ENCODE measurements at regions not wholly inside any gene's neighbourhood (a gene's known extent, or its start where the extent isn't known, plus 50 kb on each side); places are given as distances from the start of the nearest gene placed in this dataset.
"Not testable (repeated sequence)": the region's sequence is repeated elsewhere in the genome, so short reads cannot be mapped to it uniquely, and the experiment has no call there.

GRCh38 chr7:116340943-116341907, 130.9 kb downstream of the TES start:
- no peak for DNase-seq (ENCODE audit: low read depth in 2 of 2)

GRCh38 chr7:116342125-116342524, 131.8 kb downstream of the TES start:
- DNase-seq (ENCODE audit: low read depth in 2 of 2), result no peak

- DNase-seq (ENCODE audit: low read depth in 2 of 2), result no peak
Observed at GRCh38 chr7:116347151-116347832, 137.0 kb downstream of the TES start.

DNA sequence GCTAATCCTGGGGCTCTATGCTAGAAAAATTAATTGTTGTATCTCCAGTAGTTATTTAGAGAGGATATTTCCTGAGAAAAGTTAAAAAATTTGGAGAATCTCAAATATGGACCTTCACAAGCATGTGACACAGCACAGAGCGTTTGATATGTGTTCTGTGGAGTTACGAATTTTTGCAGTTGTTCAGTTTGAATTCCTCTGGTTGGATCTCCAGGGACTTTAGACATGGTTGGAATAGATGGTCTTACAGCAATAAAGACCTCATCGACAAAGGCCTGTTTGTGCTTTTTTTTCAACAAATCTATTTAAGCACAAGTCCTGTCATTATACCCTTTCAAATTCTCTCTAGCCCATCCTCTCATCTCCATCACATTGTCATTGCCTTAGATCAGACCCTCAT, 138.0 kb downstream of the TES start:
- DNase-seq (ENCODE audit: low read depth in 2 of 2), result no peak

DNA sequence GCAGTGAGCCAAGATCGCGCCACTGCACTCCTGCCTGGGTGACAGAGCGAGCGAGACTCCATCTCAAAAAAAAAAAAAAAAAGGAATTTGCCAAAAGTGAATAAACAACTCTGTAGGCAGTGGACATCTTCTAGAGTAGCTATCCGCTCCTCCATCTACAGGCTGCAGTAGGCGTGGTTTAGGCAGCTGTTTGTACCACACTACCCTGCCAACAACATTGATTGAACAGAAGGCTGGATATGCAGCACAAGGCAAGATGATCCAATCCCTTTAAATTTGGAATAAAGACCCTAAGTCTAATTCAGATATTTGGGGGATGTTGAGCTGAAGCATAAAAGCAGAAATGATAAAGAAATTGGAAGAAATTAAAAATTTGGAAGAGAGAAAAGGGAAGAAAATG, 141.6 kb downstream of the TES start:
- no peak for DNase-seq (ENCODE audit: low read depth in 2 of 2)

DNA sequence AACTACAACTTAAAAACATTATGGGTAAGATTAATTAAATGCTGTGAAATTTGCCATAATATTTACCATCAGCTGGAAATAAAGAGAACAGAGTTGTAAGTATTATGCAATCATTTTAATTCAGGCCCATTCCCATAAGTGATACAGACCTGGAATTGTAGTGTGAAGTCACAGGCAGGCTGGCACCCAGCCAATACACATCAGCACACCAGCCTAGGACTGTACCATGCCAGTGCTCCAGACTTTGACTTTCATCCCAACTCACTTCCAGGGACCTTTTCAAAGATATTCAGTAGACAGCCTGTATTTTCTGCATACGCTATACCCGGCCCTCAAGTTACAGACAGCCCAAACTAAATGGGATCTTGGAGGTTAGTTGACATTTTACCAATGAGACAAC, 143.3 kb downstream of the TES start:
- DNase-seq (ENCODE audit: low read depth in 2 of 2), result no peak

- DNase-seq (ENCODE audit: low read depth in 2 of 2), result no peak
Observed at GRCh38 chr7:116354171-116354545, 143.8 kb downstream of the TES start.

- no peak for DNase-seq (ENCODE audit: low read depth in 2 of 2)
Observed at GRCh38 chr7:116354546-116355423, 144.4 kb downstream of the TES start.

DNA sequence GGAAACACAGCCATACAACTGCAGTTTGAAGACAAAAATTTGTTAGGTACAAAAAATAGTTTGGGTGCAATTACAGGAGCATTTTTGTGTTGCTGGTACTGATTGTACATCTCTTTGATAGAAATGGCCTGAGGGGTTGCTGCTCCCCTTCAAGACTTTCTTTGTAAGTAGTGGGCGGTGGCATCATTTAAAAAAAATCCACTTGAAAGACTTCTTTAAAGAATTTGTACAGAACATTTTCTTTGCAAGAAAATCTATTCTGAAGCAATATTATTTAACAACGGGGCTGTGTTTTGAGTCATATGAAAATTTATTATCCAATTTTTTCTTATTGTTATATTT, 144.1 kb upstream of the CAV2 start:
- DNase-seq (ENCODE audit: low read depth in 2 of 2), result no peak

DNA sequence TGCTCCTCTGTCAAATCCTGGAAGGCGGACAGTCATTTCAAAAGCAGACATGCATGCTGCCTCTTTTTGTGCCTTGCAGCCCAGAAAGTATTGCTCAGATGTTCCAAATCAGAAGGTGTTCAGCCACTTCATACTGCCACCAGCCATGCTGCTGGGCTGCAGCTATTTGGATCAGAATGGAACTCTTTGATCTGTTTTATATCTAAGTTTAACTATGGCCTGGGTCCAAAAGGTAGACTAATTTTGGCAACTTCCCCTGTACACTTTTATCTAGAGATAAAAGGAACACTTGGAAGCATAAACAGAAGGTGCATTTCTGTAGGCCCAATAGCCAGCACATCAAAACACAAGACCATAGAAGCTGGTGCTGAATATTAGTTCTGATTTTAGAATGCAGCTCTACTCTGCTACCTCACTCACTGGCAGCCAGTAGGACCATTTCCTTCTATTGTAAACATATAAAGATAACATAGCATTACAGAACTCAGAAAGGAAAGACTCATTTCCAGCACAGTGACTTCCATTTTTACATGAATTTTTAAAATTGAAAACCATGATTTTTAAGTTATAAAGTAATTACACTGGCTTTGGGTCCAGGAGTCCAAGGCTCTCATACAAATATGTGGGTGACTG, 143.1 kb upstream of the CAV2 start:
- no peak for DNase-seq (ENCODE audit: low read depth in 2 of 2)

DNA sequence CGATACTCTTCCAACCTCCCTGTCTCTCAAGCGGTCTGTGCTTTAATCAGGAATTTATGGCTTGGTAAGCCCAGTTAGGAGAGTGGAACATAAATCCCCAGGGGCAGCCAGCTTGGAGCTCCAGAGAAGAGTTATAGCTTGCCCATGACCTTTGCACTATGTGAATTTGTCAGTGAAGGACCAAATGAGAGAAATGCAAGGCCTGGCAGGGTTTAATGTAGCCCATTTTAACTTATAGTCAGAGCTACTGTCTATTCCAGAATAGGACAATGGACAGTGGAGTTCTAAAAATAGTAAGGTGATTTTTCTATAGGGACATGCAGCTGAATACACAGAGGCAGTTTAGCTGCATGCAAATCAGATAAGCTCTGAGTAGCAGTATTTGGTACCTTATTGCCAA, 142.6 kb upstream of the CAV2 start:
- no peak for DNase-seq (ENCODE audit: low read depth in 2 of 2)

DNA sequence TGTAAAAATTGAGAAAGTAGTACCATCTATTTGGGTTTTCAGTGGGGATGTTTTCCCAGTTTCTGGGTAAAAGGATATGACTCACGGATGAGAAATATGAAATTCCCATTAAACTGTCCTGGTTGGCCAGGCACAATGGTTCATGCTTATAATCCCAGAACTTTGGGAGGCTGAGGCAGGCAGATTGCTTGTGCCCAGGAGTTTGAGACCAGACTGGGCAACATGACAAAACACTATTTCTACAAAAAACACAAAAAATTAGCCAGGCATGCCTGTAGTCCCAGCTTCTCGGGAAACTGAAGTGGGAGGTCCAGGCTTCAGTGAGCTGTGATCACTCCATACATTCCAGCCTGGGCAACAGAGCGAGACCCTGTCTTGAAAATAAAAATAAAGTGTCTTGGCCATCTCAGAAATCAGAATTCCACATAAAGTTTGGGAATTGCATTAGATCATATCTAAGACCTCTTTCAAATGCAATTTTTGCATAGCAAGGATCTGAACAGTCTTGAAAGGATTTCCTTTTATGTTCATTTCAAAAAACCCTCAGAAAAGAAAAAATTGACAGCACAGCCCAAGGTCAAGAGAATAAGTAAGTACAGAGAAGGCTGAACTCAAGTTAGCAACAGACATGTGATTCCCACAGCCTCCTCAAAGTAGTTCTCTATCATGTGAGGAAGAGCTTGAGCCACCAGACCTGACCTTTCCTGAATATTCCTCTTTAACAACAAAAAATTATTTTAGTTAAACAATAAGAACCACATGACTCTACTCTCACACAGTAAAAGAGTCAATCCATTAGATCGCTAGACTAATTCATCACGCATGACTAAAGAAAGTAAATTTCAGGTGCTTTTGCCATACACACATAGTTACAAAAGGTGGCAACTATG, 141.5 kb upstream of the CAV2 start:
- DNase-seq (ENCODE audit: low read depth in 2 of 2), result no peak

DNA sequence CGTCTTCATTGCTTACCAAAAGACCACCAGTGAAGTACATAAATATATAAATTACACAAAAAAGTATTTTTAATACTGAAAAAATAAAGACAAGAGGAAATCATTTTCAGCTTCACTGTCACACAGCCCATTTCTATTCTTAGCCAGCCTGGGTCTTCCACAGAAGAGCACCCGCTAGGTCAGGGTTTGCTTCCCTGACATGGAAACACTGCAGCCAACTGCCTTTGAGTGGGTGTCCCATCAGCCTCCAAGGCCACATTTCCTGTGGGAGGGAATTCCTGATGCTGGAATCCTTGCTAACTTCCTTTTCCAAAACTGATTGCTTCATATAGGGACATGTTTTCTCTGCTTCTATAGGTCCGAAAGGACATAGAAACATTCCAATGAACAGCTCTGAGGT, 137.8 kb upstream of the CAV2 start:
- DNase-seq (ENCODE audit: low read depth in 2 of 2), result no peak

DNA sequence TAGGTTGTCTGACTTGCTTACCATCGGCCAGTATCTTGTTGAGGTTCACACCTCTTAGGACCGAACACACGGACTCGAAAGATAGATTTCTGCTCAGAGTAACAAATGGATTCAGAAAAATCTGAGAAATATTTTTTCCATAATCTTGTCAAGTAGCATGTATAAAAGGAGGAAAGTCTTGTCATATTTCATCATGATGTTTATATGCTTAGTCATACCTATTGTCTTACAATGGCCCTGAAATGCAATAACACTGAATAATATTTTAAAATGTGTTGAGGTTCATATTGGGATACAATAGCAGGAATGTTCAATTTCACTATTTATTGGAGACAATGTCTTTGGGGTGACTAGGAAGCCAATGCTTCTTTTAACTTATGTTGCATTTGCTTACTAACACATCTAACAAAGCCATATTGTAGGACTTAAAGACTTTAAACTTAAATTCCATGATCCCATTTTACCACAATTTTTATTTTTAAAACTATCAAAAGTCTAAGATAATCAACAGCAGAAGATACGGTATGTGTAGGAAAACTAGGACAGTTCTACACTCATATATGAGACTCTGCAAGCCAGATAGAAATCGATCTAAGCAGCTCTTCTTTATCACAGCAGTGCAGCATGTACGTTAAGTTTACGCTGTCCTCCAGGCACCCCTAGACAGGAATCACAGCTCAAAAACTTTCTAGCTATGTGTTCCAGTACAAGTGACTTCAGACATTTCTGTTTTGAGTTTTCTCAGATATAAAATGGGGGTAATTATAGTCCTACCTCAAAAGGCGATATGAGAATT, 135.7 kb upstream of the CAV2 start:
- no peak for DNase-seq (ENCODE audit: low read depth in 2 of 2)

- no peak for DNase-seq (ENCODE audit: low read depth in 2 of 2)
Observed at GRCh38 chr7:116364469-116364868, 135.1 kb upstream of the CAV2 start.

DNA sequence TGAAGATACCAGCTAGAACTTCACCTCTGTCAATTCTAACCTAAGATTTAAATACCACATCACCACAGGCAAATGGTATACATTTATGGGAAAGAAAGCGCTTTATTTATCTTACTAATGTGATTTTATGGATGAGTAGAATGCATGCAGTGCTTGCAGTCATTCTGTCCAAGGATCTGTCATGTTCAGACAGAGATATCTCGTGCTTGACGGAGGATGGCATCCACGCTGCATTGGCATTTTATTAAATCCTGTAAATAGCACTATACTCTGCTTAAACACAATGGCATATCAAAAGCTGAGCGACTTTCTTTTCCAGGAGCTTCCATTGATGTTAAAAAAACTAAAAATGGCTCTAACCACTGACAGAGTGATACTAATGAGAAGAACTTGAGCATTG, 133.7 kb upstream of the CAV2 start:
- no peak for DNase-seq (ENCODE audit: low read depth in 2 of 2)

DNA sequence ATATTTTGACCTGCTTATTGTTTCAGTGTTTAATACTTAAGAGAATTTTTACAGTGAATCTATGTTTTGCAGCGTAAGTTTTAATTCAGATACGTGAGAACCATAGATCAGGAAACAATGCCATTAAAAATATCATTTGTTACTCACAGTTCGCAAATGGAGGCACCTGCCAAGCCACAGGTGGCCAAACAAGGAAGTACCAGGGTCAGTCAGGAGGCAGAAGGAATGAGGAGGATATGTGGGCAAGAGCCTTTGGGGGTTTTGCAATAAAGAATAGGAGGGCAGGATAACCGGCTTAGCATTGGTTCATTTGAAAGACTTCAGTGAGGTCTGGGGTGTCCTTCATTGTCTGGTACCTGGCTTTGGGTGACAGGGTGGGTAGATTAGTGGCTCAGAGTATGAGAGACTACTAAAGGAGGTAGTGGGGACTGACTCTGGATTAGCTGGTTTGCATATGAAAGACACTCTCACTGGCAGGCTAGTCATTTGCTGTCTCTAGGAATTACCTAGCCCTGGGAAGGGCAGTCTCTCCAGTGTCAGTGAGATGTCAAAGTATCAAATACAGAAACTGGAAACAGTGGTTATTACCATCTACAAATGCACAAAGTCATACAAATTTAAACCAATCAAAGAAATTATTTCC, 132.2 kb upstream of the CAV2 start:
- no peak for DNase-seq (ENCODE audit: low read depth in 2 of 2)

DNA sequence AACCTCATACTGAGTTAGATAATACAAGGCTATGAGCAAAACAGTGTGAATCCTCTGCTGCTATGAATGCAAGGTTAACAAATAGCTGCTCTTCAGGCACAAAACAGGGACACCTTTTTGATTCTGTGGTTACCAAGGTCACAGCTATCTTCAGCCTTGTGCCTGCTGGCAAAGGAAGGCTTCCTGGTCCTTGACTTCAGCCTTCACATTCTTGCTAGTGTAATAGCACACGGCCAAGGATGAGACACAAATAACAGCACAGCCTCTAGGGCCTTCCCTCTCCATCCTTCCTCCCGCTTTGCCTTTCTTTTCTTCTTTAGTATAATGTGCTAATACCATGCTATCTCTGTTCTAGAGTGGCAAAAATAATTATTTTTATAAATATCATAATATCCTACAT, 130.6 kb upstream of the CAV2 start:
- no peak for DNase-seq (ENCODE audit: low read depth in 2 of 2)

DNA sequence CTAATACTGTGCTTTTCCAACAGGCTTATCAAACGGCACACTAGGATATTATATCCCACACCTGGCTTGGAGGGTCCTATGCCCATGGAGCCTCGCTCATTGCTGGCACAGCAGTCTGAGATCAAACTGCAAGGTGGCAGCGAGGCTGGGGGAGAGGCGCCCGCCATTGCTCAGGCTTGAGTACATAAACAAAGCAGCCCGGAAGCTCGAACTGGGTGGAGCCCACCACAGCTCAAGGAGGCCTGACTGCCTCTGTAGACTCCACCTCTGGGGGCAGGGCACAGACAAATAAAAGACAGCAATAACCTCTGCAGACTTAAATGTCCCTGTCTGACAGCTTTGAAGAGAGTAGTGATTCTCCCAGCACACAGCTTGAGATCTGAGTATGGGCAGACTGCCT, 128.0 kb upstream of the CAV2 start:
- DNase-seq (ENCODE audit: low read depth in 2 of 2), result not testable (repeated sequence)

DNA sequence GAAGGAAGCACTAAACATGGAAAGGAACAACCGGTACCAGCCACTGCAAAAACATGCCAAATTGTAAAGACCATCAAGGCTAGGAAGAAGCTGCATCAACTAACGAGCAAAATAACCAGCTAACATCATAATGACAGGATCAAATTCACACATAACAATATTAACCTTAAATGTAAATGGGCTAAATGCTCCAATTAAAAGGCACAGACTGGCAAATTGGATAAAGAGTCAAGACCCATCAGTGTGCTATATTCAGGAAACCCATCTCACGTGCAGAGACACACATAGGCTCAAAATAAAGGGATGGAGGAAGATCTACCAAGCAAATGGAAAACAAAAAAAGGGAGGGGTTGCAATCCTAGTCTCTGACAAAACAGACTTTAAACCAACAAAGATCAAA, 126.3 kb upstream of the CAV2 start:
- not testable (repeated sequence) for DNase-seq (ENCODE audit: low read depth in 2 of 2)

All from stimulated activated CD8-positive, alpha-beta memory T cell treated with anti-CD3 and anti-CD28 coated beads, Interleukin-15, amount 100 ng/mL, for 48 hours (primary cell).